Esophagus squamous epithelium (tissue), 5 donors: ENCODE measurements at regions not wholly inside any gene's neighbourhood (a gene's known extent, or its start where the extent isn't known, plus 50 kb on each side); places are given as distances from the start of the nearest gene placed in this dataset.

Experiments used
- DNase-seq: peaks from one replicate; lab custom pipeline; 2025; lab: John Stamatoyannopoulos, UW
- H3K27ac ChIP-seq, 4 donors: fragments of 200-600 bp; sonication (generic); one replicate each; pipeline ENCODE4 v1.5.1; 2016 to 2019; ENCODE audit warnings: mild to moderate bottlenecking in 1 of 4
- H3K27me3 ChIP-seq, 4 donors: fragments of 200-600 bp; sonication (generic); 1 replicate in 3 of 4; 2 replicates in 1 of 4; pipeline versions ENCODE4 v1.5.1 to v1.6.0; 2017 to 2021; ENCODE audit warnings: antibody characterized with exemption in 1 of 4
- H3K36me3 ChIP-seq, 3 donors: fragments of 200-600 bp; sonication (generic); one replicate each; pipeline ENCODE4 v1.5.1; 2016 to 2019
- H3K4me1 ChIP-seq, 3 donors: fragments of 200-600 bp; sonication (generic); one replicate each; pipeline ENCODE4 v1.5.1; 2017 to 2019
- H3K4me3 ChIP-seq, 4 donors: fragments of 200-600 bp; sonication (generic); 1 replicate in 3 of 4; 2 replicates in 1 of 4; pipeline ENCODE4 v1.5.1; 2016 to 2019; ENCODE audit warnings: mild to moderate bottlenecking in 2 of 4, moderate library complexity in 1 of 4
- H3K9me3 ChIP-seq, 3 donors: fragments of 200-600 bp; sonication (generic); one replicate each; pipeline ENCODE4 v1.5.1; 2016 to 2019
- CTCF ChIP-seq, 6 experiments: fragments of 450-650 bp in 4 of 6; fragments of 200-600 bp in 2 of 6; sonication (generic) in 2 of 6; IDR thresholded peaks; one replicate each; pipeline ENCODE4 v1.5.1; 2016 to 2019; ENCODE audit warnings: antibody characterized with exemption in 6 of 6, mild to moderate bottlenecking in 4 of 6, moderate library complexity in 4 of 6
- POLR2A ChIP-seq, 4 donors: fragments of 450-650 bp; IDR thresholded peaks; one replicate each; pipeline ENCODE4 v1.6.1; 2017; ENCODE audit warnings: antibody characterized with exemption in 4 of 4, mild to moderate bottlenecking in 4 of 4, moderate library complexity in 3 of 4
- WGBS, 2 donors: methylation state at CpG; one replicate each; pipeline ENCODE4 v1.1.5; 2018; 5-methylcytosine and 5-hydroxymethylcytosine counted together
- intact Hi-C: fragments of 100-400 bp; cut with DNase I; formaldehyde crosslinking; loops from one replicate; pipeline ENCODE4 v1.15.0; 2022
- donor health status: DM: yes; HTN: yes; CAD: no.

DNA sequence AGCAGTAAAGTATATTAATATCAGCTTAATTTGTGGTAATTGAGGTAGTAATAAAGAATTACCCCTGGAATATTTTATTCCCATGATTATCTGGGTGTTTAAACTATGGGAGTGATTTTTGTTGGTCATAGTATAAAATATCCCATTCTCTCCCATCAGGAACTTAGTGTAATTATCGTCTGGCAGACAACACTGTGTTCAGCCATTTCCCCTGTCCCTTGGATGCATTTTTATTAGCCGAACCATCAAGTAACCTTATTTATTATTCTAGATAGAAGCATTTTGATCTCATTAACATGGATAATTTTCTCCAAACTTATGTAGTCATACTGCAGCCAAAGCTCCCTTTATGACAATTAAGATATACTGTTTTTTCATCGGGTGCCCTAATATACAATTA is 320.8 kb downstream of the MAT2B start:
- no peak overlapping the region for H3K4me3 ChIP-seq
- WGBS, 2 donors = 88% methylated on average over 3 of the region's 3 CpGs

DNA sequence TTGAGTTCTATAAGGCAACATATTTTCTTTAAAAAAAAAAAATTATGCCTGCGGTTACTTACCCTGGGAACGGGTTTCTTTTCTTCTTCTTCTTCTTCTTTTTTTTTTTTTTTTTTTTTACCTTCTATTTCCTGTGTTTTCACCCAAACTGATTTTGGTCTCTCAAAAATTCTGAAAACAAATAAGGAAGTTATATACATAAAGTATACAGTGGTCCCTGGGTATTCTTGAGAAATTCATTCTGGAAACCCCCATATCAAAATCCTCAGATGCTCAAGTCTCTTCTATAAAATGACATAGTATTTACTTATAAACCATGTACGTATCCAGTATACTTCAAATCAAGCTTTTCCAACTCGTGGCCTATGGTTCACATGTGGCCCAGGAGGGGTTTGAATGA is 326.7 kb downstream of the MAT2B start:
- Histone ChIP-seq H3K4me1 (no peaks in the 10 kb centered on the region), H3K36me3 (no peaks in the 10 kb centered on the region), H3K4me3 (no peak overlapping the region), H3K9me3 (no peaks in the 10 kb centered on the region), H3K27ac (no peak overlapping the region), H3K27me3 (no peaks in the 10 kb centered on the region)
- intact Hi-C loops = no loop called here
- no peak for DNase-seq
- no peak for TF ChIP-seq POLR2A (IDR thresholded peaks at IDR 0.05)
- TF ChIP-seq CTCF (IDR thresholded peaks at IDR 0.05) = no peak
- 67 to 81% methylated on average over 4 of the region's 4 CpGs for WGBS, 2 donors

More for the DNA sequence above, 320.8 kb downstream of the MAT2B start:
- Histone ChIP-seq H3K36me3 (no peaks in the 10 kb centered on the region), H3K27me3 (no peaks in the 10 kb centered on the region), H3K9me3 (no peaks in the 10 kb centered on the region), H3K4me1 (no peaks in the 10 kb centered on the region), H3K27ac (no peak overlapping the region)
- no peak for DNase-seq
- TF ChIP-seq CTCF (IDR thresholded peaks at IDR 0.05) = no peak
- TF ChIP-seq POLR2A (IDR thresholded peaks at IDR 0.05) = no peak
- intact Hi-C loops = no loop called here

DNA sequence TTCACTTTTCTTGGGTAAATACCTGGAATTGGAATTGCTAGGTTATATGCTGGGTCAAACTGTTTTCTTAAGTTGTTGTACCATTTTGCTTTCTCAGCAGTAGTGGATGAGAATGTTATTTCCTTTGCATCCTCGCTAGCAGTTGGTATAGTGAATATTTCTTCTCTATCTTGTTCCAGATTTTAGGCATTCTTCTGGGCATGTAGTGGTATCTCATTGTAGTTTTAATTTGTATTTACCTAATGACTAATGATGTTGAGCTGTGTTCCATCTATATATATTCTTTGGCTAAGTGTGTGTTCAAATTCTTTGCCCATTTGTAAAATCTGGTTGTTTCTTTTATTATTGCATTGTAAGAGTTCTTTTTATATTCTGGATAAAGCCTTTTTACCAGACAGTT is 333.3 kb downstream of the MAT2B start:
- 57 to 76% methylated on average over 1 of the region's 1 CpG for WGBS, 2 donors
- intact Hi-C loops = no loop called here
- H3K4me3 ChIP-seq = no peak overlapping the region
- H3K36me3 ChIP-seq = no peaks in the 10 kb centered on the region
- H3K4me1 ChIP-seq = no peaks in the 10 kb centered on the region
- no peaks in the 10 kb centered on the region for H3K27me3 ChIP-seq
- H3K9me3 ChIP-seq = no peaks in the 10 kb centered on the region
- TF ChIP-seq CTCF (IDR thresholded peaks at IDR 0.05) = no peak
- TF ChIP-seq POLR2A (IDR thresholded peaks at IDR 0.05) = no peak
- H3K27ac ChIP-seq = no peak overlapping the region
- DNase-seq = no peak

DNA sequence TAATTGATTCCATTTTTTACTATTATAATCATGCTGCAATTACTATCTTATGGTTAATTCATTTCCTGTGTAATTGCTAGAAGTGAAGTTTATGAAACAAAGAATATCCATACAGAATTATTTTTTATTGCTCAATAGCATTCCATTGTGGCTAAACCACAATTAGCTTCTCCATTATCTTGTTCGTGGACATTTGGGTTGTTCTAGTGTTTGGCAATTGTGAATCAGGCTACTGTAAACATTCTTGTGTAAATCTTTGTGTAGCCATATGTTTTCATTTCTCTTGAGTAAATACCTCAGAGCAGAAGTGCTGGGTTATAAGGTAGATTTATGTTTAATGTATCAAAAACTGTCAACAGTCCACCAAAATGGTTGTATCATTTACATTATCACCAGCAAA is 341.1 kb downstream of the MAT2B start:
- intact Hi-C loops = no loop called here
- WGBS, 2 donors = 10 to 13% methylated on average over 1 of the region's 1 CpG
- H3K9me3 ChIP-seq = no peaks in the 10 kb centered on the region

GRCh38 chr5:163855754-163856153 is 350.3 kb downstream of the MAT2B start:
- TF ChIP-seq POLR2A (IDR thresholded peaks at IDR 0.05) = no peak
- TF ChIP-seq CTCF (IDR thresholded peaks at IDR 0.05) = no peak
- Histone ChIP-seq H3K9me3 (peaks cover 0 to 8% (median 0%) of the 10 kb centered on the region in 3 donors), H3K27ac (no peak overlapping the region), H3K4me3 (no peak overlapping the region), H3K27me3 (no peaks in the 10 kb centered on the region), H3K4me1 (no peaks in the 10 kb centered on the region), H3K36me3 (no peaks in the 10 kb centered on the region)
- intact Hi-C loops = no loop called here
- no peak for DNase-seq
- 86 to 92% methylated on average over 1 of the region's 1 CpG for WGBS, 2 donors

More for the DNA sequence above, 341.1 kb downstream of the MAT2B start:
- no peak for DNase-seq
- TF ChIP-seq CTCF (IDR thresholded peaks at IDR 0.05) = no peak
- TF ChIP-seq POLR2A (IDR thresholded peaks at IDR 0.05) = no peak
- Histone ChIP-seq H3K36me3 (no peaks in the 10 kb centered on the region), H3K4me1 (no peaks in the 10 kb centered on the region), H3K27ac (no peak overlapping the region), H3K4me3 (no peak overlapping the region), H3K27me3 (no peaks in the 10 kb centered on the region)
